ENCODE measurements at regions not wholly inside any gene's neighbourhood (a gene's known extent, or its start where the extent isn't known, plus 50 kb on each side); places are given as distances from the start of the nearest gene placed in this dataset.

DNA sequence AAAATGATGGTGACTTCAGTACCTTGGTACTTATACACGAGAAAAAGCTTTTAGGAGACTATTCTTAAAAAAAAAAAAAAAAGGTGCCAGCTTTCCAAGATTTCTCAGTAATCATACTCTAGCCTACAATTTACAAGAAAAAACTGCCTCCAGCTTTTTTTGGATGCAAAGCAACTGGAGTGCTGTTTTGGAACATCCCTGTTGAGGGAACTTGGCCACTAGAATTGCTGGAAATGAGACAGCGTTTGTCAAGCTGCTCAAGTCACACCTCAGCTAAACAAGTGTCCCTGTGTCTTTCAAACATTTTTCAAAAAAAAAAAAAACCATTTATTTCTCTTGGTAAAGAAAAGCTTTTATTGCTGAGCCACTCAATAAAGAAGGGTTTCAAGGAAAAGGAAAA lies 413.1 kb upstream of the ARGLU1 start:
- no peak for TF ChIP-seq EZH2 (IDR thresholded peaks at IDR 0.05)
- no peak for TF ChIP-seq POLR2AphosphoS5 (IDR thresholded peaks at IDR 0.05; ENCODE audit: borderline replicate concordance, low read depth, low read length)
- TF ChIP-seq FOXP2 (optimal IDR thresholded peaks at IDR 0.05; ENCODE audit: control extremely low read depth, extremely low read length, insufficient read depth): no peak

All from SK-N-MC (cell line).